GM15510 (cell line): ENCODE measurements at regions not wholly inside any gene's neighbourhood (a gene's known extent, or its start where the extent isn't known, plus 50 kb on each side); places are given as distances from the start of the nearest gene placed in this dataset.

Experiments used
- POLR2A ChIP-seq: IDR thresholded peaks from 3 replicates; pipeline ENCODE4 v1.6.1; 2011; ENCODE audit warnings: borderline replicate concordance; ENCODE audit not compliant: insufficient read length; ENCODE audit errors: extremely low read depth

- TF ChIP-seq POLR2A: no peak
These were observed 144.3 kb upstream of the CPEB2 start for GRCh38 chr4:14857981-14858380.

- no peak for TF ChIP-seq POLR2A
These were observed 139.4 kb upstream of the CPEB2 start for GRCh38 chr4:14862891-14863290.

GRCh38 chr4:14863418-14864364 is 138.6 kb upstream of the CPEB2 start:
- TF ChIP-seq POLR2A: no peak

- TF ChIP-seq POLR2A: no peak
These were observed 137.8 kb upstream of the CPEB2 start for GRCh38 chr4:14864365-14865030.

GRCh38 chr4:14865031-14865366 is 137.3 kb upstream of the CPEB2 start:
- no peak for TF ChIP-seq POLR2A

- no peak for TF ChIP-seq POLR2A
These were observed 136.5 kb upstream of the CPEB2 start for GRCh38 chr4:14865804-14866203.

GRCh38 chr4:14867847-14868246 is 134.4 kb upstream of the CPEB2 start:
- no peak for TF ChIP-seq POLR2A

- TF ChIP-seq POLR2A: no peak
These were observed 133.6 kb upstream of the CPEB2 start for GRCh38 chr4:14868426-14869395.

- TF ChIP-seq POLR2A: no peak
These were observed 130.4 kb upstream of the CPEB2 start for GRCh38 chr4:14871676-14872430.

- TF ChIP-seq POLR2A: no peak
These were observed 127.3 kb upstream of the CPEB2 start for GRCh38 chr4:14874990-14875389.

GRCh38 chr4:14877246-14878225 is 124.7 kb upstream of the CPEB2 start:
- TF ChIP-seq POLR2A: no peak

GRCh38 chr4:14878681-14879080 is 123.6 kb upstream of the CPEB2 start:
- no peak for TF ChIP-seq POLR2A

GRCh38 chr4:14879683-14880082 is 122.6 kb upstream of the CPEB2 start:
- TF ChIP-seq POLR2A: no peak

GRCh38 chr4:14880805-14881204 is 121.5 kb upstream of the CPEB2 start:
- TF ChIP-seq POLR2A: no peak

- no peak for TF ChIP-seq POLR2A
These were observed 119.1 kb upstream of the CPEB2 start for GRCh38 chr4:14883166-14883565.
